Esophagus (tissue), 2 donors: ENCODE measurements at regions not wholly inside any gene's neighbourhood (a gene's known extent, or its start where the extent isn't known, plus 50 kb on each side); places are given as distances from the start of the nearest gene placed in this dataset.

Source experiments
- H3K27ac ChIP-seq, 2 donors: one replicate each; pipeline ENCODE4 v1.5.1; 2013; ENCODE audit warnings: low read depth in 2 of 2, mild to moderate bottlenecking in 2 of 2, inconsistent platforms in 1 of 2, low read length in 1 of 2, moderate library complexity in 1 of 2
- H3K27me3 ChIP-seq, 2 donors: one replicate each; pipeline ENCODE4 v1.6.1; 2013; ENCODE audit warnings: low read length in 2 of 2, control low read depth in 1 of 2, mild to moderate bottlenecking in 1 of 2; ENCODE audit not compliant: insufficient read depth in 2 of 2, control insufficient read depth in 1 of 2
- H3K36me3 ChIP-seq, 2 donors: one replicate each; pipeline ENCODE4 v1.6.1; 2013; ENCODE audit warnings: low read length in 1 of 2; ENCODE audit not compliant: control insufficient read depth in 2 of 2, insufficient read depth in 2 of 2
- H3K4me1 ChIP-seq, 2 donors: one replicate each; pipeline ENCODE4 v1.6.1; 2013; ENCODE audit warnings: low read length in 1 of 2; ENCODE audit not compliant: control insufficient read depth in 2 of 2, insufficient read depth in 2 of 2
- H3K4me3 ChIP-seq, 2 donors: one replicate each; pipeline ENCODE4 v1.5.1; 2013; ENCODE audit warnings: low read length in 2 of 2, mild to moderate bottlenecking in 2 of 2, low read depth in 1 of 2, moderate library complexity in 1 of 2
- H3K9me3 ChIP-seq, 2 donors: one replicate each; pipeline ENCODE4 v1.6.1; 2013; ENCODE audit warnings: mild to moderate bottlenecking in 2 of 2, low read depth in 1 of 2, low read length in 1 of 2, moderate library complexity in 1 of 2; ENCODE audit not compliant: control insufficient read depth in 2 of 2, insufficient read depth in 1 of 2
- WGBS, 2 donors: extraction: QIAGEN DNeasy Blood & Tissue Kit; methylation state at CpG; one replicate each; pipeline ENCODE4 v1.1.7; 2013; 5-methylcytosine and 5-hydroxymethylcytosine counted together
- donor health status: healthy with polysubstance abuse.
- donor health status: Bipolar disorder and iron deficiency.

GRCh38 chr4:15250021-15250441, 177.8 kb upstream of the C1QTNF7 start:
- no peaks in the 10 kb centered on the region for H3K4me1 ChIP-seq
- 40 to 53% methylated on average over 3 of the region's 3 CpGs for WGBS, 2 donors
- no peaks in the 10 kb centered on the region for H3K27me3 ChIP-seq
- no peak overlapping the region for H3K27ac ChIP-seq
- no peak overlapping the region for H3K4me3 ChIP-seq
- H3K9me3 ChIP-seq, result no peaks in the 10 kb centered on the region
- H3K36me3 ChIP-seq, result no peaks in the 10 kb centered on the region

GRCh38 chr4:15253349-15253748, 174.5 kb upstream of the C1QTNF7 start:
- Histone ChIP-seq H3K4me3 (no peak overlapping the region), H3K27me3 (no peaks in the 10 kb centered on the region), H3K9me3 (no peaks in the 10 kb centered on the region), H3K4me1 (no peaks in the 10 kb centered on the region), H3K36me3 (no peaks in the 10 kb centered on the region), H3K27ac (no peak overlapping the region)
- 76 to 79% methylated on average over 4 of the region's 4 CpGs for WGBS, 2 donors

- Histone ChIP-seq H3K4me1 (no peaks in the 10 kb centered on the region), H3K4me3 (no peak overlapping the region), H3K27me3 (no peaks in the 10 kb centered on the region), H3K36me3 (no peaks in the 10 kb centered on the region), H3K9me3 (no peaks in the 10 kb centered on the region), H3K27ac (no peak overlapping the region)
- 76 to 77% methylated on average over 7 of the region's 7 CpGs for WGBS, 2 donors
These were observed 173.5 kb upstream of the C1QTNF7 start for GRCh38 chr4:15254236-15254880.

- no peak overlapping the region for H3K27ac ChIP-seq
- no peaks in the 10 kb centered on the region for H3K9me3 ChIP-seq
- H3K36me3 ChIP-seq, result no peaks in the 10 kb centered on the region
- no peak overlapping the region for H3K4me3 ChIP-seq
- 63 to 89% methylated on average over 4 of the region's 4 CpGs for WGBS, 2 donors
- H3K4me1 ChIP-seq, result no peaks in the 10 kb centered on the region
- H3K27me3 ChIP-seq, result no peaks in the 10 kb centered on the region
These were observed 172.3 kb upstream of the C1QTNF7 start for GRCh38 chr4:15255537-15255936.

DNA sequence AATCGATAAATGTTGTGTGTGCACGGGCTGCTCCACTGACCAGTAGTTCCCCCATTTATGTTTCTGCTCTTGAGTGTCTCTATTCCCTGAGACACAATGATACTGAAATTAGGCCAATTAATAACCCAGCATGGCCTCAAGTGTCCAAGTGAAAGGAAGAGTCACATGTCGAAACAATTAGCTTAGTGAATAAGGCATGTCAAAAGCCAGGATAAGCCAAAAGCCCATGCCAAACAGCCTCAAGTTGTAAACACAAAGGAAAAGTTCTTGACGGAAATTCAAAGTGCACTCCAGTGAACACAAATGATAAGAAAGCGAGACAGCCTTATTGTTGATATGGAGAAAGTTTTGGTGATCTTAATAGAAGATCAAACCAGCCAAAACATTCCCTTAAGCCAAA, 167.1 kb upstream of the C1QTNF7 start:
- WGBS, 2 donors, result 52 to 53% methylated on average over 5 of the region's 5 CpGs
- no peaks in the 10 kb centered on the region for H3K9me3 ChIP-seq

DNA sequence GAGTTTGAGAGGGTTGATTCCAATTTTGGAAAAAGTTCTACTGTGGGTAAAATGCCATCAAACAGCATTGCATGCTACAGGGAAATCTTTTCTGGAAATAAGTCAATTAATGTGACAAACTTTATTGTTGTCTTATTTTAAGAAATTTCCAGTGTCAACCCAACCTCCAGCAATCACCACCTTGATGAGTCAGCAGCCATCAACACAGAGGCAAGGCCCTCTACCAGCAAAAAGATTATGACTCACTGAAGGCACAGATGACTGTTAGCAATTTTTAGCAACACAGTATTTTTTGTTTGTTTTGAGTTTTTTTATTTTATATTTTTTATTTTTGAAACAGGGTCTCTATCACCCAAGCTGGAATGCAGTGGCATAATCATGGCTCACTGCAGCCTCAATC, 165.4 kb upstream of the C1QTNF7 start:
- Histone ChIP-seq H3K27me3 (no peaks in the 10 kb centered on the region), H3K27ac (no peak overlapping the region), H3K9me3 (no peaks in the 10 kb centered on the region), H3K4me1 (no peaks in the 10 kb centered on the region), H3K4me3 (no peak overlapping the region), H3K36me3 (no peaks in the 10 kb centered on the region)

More for the DNA sequence above, 167.1 kb upstream of the C1QTNF7 start:
- Histone ChIP-seq H3K4me1 (no peaks in the 10 kb centered on the region), H3K4me3 (no peak overlapping the region), H3K36me3 (no peaks in the 10 kb centered on the region), H3K27ac (no peak overlapping the region), H3K27me3 (no peaks in the 10 kb centered on the region)

DNA sequence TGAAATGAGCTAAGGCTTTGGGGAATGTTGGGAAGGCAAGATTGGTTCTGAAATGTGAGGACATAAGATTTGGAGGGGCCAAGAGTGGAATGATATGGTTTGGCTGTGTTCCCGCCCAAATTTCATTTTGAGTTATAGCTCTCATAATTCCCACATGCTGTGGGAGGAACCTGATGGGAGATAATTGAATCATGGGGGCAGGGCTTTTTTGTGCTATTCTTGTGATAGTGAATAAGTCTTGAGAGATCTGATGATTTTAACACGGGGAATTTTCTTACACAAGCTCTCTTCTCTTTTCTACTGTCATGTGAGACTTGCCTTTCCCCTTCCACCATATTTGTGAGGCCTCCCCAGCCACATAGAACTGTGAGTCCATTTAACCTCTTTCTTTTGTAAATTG, 157.6 kb upstream of the C1QTNF7 start:
- Histone ChIP-seq H3K27ac (no peak overlapping the region), H3K27me3 (no peaks in the 10 kb centered on the region), H3K4me3 (no peak overlapping the region), H3K9me3 (peaks cover 0 to 3% of the 10 kb centered on the region in 2 donors), H3K4me1 (no peaks in the 10 kb centered on the region), H3K36me3 (no peaks in the 10 kb centered on the region)
- 80 to 87% methylated on average over 2 of the region's 2 CpGs for WGBS, 2 donors

- H3K36me3 ChIP-seq, result no peaks in the 10 kb centered on the region
- no peaks in the 10 kb centered on the region for H3K9me3 ChIP-seq
- no peaks in the 10 kb centered on the region for H3K4me1 ChIP-seq
- WGBS, 2 donors, result 91 to 93% methylated on average over 2 of the region's 2 CpGs
- no peak overlapping the region for H3K4me3 ChIP-seq
- no peak overlapping the region for H3K27ac ChIP-seq
- H3K27me3 ChIP-seq, result no peaks in the 10 kb centered on the region
These were observed 141.8 kb upstream of the C1QTNF7 start for GRCh38 chr4:15286041-15286440.

- Histone ChIP-seq H3K36me3 (no peaks in the 10 kb centered on the region), H3K4me1 (no peaks in the 10 kb centered on the region), H3K27me3 (no peaks in the 10 kb centered on the region), H3K27ac (no peak overlapping the region), H3K4me3 (no peak overlapping the region), H3K9me3 (no peaks in the 10 kb centered on the region)
- 52 to 54% methylated on average over 1 of the region's 1 CpG for WGBS, 2 donors
These were observed 136.7 kb upstream of the C1QTNF7 start for GRCh38 chr4:15291122-15291521.

- Histone ChIP-seq H3K36me3 (no peaks in the 10 kb centered on the region), H3K27me3 (no peaks in the 10 kb centered on the region), H3K27ac (no peak overlapping the region), H3K4me1 (no peaks in the 10 kb centered on the region), H3K4me3 (no peak overlapping the region), H3K9me3 (no peaks in the 10 kb centered on the region)
- WGBS, 2 donors, result 59 to 69% methylated on average over 2 of the region's 2 CpGs
These were observed 134.1 kb upstream of the C1QTNF7 start for GRCh38 chr4:15293711-15294110.
